ENCODE measurements at regions not wholly inside any gene's neighbourhood (a gene's known extent, or its start where the extent isn't known, plus 50 kb on each side); places are given as distances from the start of the nearest gene placed in this dataset.
"Not testable (repeated sequence)": the region's sequence is repeated elsewhere in the genome, so short reads cannot be mapped to it uniquely, and the experiment has no call there.

DNA sequence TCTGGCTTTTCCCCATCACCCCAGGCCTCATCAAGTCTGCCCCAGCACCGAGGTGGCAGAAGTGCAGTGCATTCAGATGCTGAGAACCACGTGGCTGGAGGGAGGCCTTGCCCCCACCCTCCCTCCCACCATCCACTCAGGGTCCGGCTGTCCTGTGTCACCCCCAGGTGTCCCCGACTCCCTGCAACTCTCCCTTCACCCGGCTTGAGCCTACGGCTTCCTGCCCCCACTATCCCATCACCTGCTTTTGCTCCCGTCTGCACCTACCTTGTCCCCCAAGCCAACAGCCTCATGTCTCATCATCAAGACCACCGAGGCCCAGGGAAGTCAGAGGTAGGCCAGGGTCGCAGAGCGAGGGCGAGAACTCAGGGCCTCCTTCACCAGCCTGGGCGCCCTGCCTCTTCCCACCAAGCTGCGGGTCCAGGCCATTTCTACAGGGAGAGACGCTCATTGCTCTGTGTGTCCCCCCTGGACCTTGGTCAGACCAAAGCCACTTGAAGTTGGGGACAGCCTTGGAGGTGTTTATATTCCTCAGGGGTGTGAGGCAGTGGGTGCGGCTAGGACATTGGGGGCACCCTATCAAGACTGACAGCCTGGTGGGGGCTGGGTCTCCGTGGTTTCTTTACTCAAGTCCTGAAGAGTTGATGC is 66.2 kb upstream of the CCND1 start:
- Mint-ChIP-seq H3K9me3 (no peaks in the 10 kb centered on the region), H3K36me3 (no peaks in the 10 kb centered on the region), H3K27me3 (peaks cover 37% of the 10 kb centered on the region), H3K4me1 (ENCODE audit: low read depth) (no peaks in the 10 kb centered on the region), H3K27ac (no peak overlapping the region), H3K4me3 (no peak overlapping the region)
- ChIA-PET POLR2A (no interaction called here), CTCF (interaction anchor here (1.5 kb wide), 1 partner anchor 17 kb away, joined by 3 read pairs; no protein-coding TSS in a partner anchor)
- no peak for DNase-seq
- intact Hi-C loops (cut with micrococcal nuclease), result no loop called here

GRCh38 chr11:69575296-69576068 is 65.5 kb upstream of the CCND1 start:
- Mint-ChIP-seq H3K4me3 (no peak overlapping the region), H3K4me1 (ENCODE audit: low read depth) (no peaks in the 10 kb centered on the region), H3K27me3 (peaks cover 34% of the 10 kb centered on the region), H3K27ac (no peak overlapping the region), H3K36me3 (no peaks in the 10 kb centered on the region), H3K9me3 (no peaks in the 10 kb centered on the region)
- intact Hi-C loops (cut with micrococcal nuclease), result no loop called here
- POLR2A ChIA-PET, result no interaction called here
- CTCF ChIA-PET, result no interaction called here
- DNase-seq, result no peak

GRCh38 chr11:69576069-69576782 is 64.7 kb upstream of the CCND1 start:
- Mint-ChIP-seq H3K4me3 (no peak overlapping the region), H3K36me3 (no peaks in the 10 kb centered on the region), H3K27me3 (peaks cover 34% of the 10 kb centered on the region), H3K4me1 (ENCODE audit: low read depth) (no peaks in the 10 kb centered on the region), H3K9me3 (no peaks in the 10 kb centered on the region), H3K27ac (no peak overlapping the region)
- intact Hi-C loops (cut with micrococcal nuclease), result no loop called here
- CTCF ChIA-PET, result no interaction called here
- DNase-seq, result no peak
- POLR2A ChIA-PET, result no interaction called here

DNA sequence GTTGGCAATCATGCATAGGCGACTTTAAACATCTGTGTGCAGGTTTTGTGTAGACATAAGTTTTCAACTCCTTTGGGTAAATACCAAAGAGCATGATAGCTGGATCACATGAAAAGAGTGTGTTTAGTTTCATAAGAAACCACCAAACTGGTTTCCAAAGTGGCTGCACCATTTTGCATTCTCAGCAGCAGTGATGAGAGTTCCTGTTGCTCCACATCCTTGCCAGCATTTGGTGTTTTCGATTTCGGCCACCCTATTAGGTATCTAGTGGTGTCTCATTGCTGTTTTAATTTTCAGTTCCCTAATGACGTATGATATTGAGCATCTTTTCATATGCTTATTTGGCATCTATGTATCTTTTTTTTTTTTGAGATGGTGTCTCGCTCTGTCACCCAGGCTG is 62.8 kb upstream of the CCND1 start:
- Mint-ChIP-seq H3K27me3 (peaks cover 24% of the 10 kb centered on the region), H3K4me3 (no peak overlapping the region), H3K36me3 (no peaks in the 10 kb centered on the region), H3K27ac (no peak overlapping the region), H3K9me3 (no peaks in the 10 kb centered on the region), H3K4me1 (ENCODE audit: low read depth) (no peaks in the 10 kb centered on the region)
- ChIA-PET POLR2A (no interaction called here), CTCF (no interaction called here)
- intact Hi-C loops (cut with micrococcal nuclease), result no loop called here
- no peak for DNase-seq

DNA sequence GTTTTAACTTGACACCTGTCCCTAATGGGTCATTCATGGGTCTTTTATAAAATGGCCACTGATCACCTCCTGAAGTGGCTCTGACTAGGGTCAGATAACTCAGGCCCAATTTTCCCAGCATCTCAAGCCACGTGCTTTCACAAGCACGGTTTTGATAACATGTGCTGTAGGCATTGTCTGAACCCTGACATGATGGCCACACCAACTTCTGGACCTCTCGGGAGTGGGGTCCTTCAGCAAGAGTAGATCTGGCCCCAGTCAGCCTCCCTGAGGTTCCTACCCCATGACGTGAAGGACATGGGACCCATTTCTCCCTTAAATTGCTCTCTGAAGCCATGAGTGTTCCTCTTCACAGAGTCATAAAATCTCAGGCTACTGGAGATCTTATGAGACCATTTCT is 60.4 kb upstream of the CCND1 start:
- H3K27me3 Mint-ChIP-seq, result peaks cover 23% of the 10 kb centered on the region
- DNase-seq, result no peak
- no peak overlapping the region for H3K4me3 Mint-ChIP-seq
- H3K27ac Mint-ChIP-seq, result no peak overlapping the region
- H3K4me1 Mint-ChIP-seq (ENCODE audit: low read depth), result no peaks in the 10 kb centered on the region
- CTCF ChIA-PET, result no interaction called here
- H3K9me3 Mint-ChIP-seq, result no peaks in the 10 kb centered on the region
- POLR2A ChIA-PET, result no interaction called here
- intact Hi-C loops (cut with micrococcal nuclease), result no loop called here
- H3K36me3 Mint-ChIP-seq, result no peaks in the 10 kb centered on the region

- Mint-ChIP-seq H3K27ac (no peak overlapping the region), H3K4me1 (ENCODE audit: low read depth) (no peaks in the 10 kb centered on the region), H3K27me3 (peaks cover 14% of the 10 kb centered on the region), H3K9me3 (no peaks in the 10 kb centered on the region), H3K36me3 (no peaks in the 10 kb centered on the region), H3K4me3 (no peak overlapping the region)
- intact Hi-C loops (cut with micrococcal nuclease), result no loop called here
- no peak for DNase-seq
- POLR2A ChIA-PET, result no interaction called here
- CTCF ChIA-PET, result no interaction called here
These were observed 58.0 kb upstream of the CCND1 start for GRCh38 chr11:69582756-69583467.

DNA sequence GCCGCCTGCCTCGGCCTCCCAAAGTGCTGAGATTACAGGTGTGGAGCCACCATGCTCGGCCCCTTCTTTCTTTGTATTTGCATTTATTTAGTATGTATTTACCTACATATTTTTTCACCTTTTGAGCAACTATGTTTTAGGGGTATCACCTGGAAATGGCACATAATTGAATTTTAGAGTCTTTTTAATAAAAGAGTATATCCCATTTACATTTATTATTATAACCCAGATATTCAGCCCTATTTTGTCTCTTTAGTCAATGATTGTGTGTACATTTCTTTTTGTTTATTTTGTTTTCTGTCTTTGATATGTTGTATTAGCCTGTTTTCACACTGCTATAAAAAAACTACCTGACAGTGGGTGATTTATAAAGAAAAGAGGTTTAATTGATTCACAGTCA is 56.8 kb upstream of the CCND1 start:
- Mint-ChIP-seq H3K27me3 (peaks cover 14% of the 10 kb centered on the region), H3K4me3 (no peak overlapping the region), H3K9me3 (no peaks in the 10 kb centered on the region), H3K27ac (no peak overlapping the region), H3K4me1 (ENCODE audit: low read depth) (no peaks in the 10 kb centered on the region), H3K36me3 (no peaks in the 10 kb centered on the region)
- intact Hi-C loops (cut with micrococcal nuclease), result no loop called here
- ChIA-PET POLR2A (no interaction called here), CTCF (no interaction called here)
- no peak for DNase-seq

DNA sequence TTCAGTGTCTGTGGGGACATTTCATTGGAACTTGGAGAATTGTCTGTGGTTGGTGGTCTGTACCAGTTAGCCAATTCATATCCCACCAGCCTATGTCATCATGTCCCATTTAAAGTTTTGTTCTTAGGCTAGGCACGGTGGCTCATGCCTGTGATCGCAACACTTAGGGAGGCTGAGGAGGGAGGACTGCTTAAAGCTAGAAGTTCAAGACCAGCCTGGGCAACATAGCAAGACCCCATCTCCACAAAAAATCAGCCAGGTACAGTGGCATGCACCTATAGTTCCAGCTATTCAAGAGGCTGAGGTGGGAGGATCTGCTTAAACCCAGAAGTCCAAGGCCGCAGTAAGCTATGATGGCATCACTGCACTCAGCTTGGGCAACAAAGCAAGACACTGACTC is 55.6 kb upstream of the CCND1 start:
- ChIA-PET POLR2A (no interaction called here), CTCF (no interaction called here)
- intact Hi-C loops (cut with micrococcal nuclease), result no loop called here
- Mint-ChIP-seq H3K4me3 (no peak overlapping the region), H3K27me3 (peaks cover 14% of the 10 kb centered on the region), H3K36me3 (no peaks in the 10 kb centered on the region), H3K9me3 (no peaks in the 10 kb centered on the region), H3K27ac (no peak overlapping the region), H3K4me1 (ENCODE audit: low read depth) (no peaks in the 10 kb centered on the region)
- DNase-seq, result no peak

DNA sequence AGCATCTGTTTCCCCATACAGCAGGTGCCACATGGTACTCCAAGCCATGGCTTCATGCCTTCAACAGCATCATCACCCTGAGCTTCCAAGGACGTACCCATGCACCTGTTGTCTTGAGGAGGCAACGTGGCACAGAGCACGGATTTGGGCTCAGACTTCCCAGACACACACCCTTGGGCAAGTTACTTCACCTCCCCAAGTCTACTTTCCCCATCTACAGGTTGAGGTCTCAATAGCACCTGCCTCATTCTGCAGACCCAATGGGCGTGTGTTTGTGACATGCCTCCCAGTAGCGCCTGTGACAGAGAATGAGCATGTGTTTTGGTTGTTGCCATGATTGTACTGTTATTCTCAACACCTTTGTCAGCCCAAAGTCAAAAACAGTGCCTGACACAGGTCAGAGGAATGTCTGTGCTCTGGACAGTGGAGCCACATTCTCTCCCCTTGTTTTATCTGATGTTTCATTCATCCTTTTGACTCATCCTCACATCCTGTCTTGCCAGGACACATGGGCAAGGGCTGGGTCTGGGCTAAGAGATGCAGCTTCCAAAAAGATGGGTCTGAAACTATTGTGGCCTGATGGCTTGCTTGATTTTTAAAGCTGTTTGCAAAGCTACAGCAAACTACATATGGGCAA is 53.4 kb upstream of the CCND1 start:
- no peaks in the 10 kb centered on the region for H3K36me3 Mint-ChIP-seq
- ChIA-PET POLR2A (no interaction called here), CTCF (no interaction called here)
- peaks cover 14% of the 10 kb centered on the region for H3K27me3 Mint-ChIP-seq
- no peak overlapping the region for H3K27ac Mint-ChIP-seq
- intact Hi-C loops (cut with micrococcal nuclease), result no loop called here
- H3K4me3 Mint-ChIP-seq, result no peak overlapping the region
- H3K9me3 Mint-ChIP-seq, result no peaks in the 10 kb centered on the region
- no peaks in the 10 kb centered on the region for H3K4me1 Mint-ChIP-seq (ENCODE audit: low read depth)
- DNase-seq, result no peak

- no peak for DNase-seq
- Mint-ChIP-seq H3K27ac (no peak overlapping the region), H3K27me3 (peaks cover 14% of the 10 kb centered on the region), H3K9me3 (no peaks in the 10 kb centered on the region), H3K4me1 (ENCODE audit: low read depth) (no peaks in the 10 kb centered on the region), H3K4me3 (no peak overlapping the region), H3K36me3 (no peaks in the 10 kb centered on the region)
- ChIA-PET POLR2A (no interaction called here), CTCF (interaction anchor here (1.2 kb wide), 1 partner anchor 41 kb away, joined by 3 read pairs; no protein-coding TSS in a partner anchor)
- intact Hi-C loops (cut with micrococcal nuclease), result no loop called here
These were observed 52.7 kb upstream of the CCND1 start for GRCh38 chr11:69588270-69588669.

DNA sequence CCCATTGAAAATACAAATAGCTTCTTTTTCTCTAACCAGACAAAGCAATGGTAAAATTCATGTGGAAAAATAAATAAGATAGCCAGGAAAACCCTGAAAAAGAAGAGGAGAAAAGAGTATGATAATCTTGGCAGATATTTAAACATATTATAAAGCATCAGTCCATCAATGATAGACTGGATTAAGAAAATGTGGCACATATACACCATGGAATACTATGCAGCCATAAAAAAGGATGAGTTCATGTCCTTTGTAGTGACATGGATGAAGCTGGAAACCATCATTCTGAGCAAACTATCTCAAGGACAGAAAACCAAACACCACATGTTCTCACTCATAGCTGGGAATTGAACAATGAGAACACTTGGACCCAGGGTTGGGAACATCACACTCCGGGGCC is 50.9 kb upstream of the CCND1 start:
- DNase-seq; H3K36me3 Mint-ChIP-seq; CTCF ChIA-PET; intact Hi-C loops (cut with micrococcal nuclease); H3K4me1 Mint-ChIP-seq (ENCODE audit: low read depth); H3K27ac Mint-ChIP-seq; H3K9me3 Mint-ChIP-seq; POLR2A ChIA-PET; H3K4me3 Mint-ChIP-seq: not testable (repeated sequence)
- H3K27me3 Mint-ChIP-seq, result peaks cover 11% of the 10 kb centered on the region

Measured in activated CD4-positive, alpha-beta memory T cell treated with anti-CD3 and anti-CD28 coated beads for 36 hours (primary cell).